Pancreas (tissue), 10 donors: ENCODE measurements at regions not wholly inside any gene's neighbourhood (a gene's known extent, or its start where the extent isn't known, plus 50 kb on each side); places are given as distances from the start of the nearest gene placed in this dataset.

Experiments
- ATAC-seq, 4 donors: fragments of 200-7000 bp; cut with Tn5 transposase; one replicate each; pipeline versions ENCODE4 v1.8.0 to v1.9.1; 2020; ENCODE audit warnings: mild to moderate bottlenecking in 4 of 4, moderate library complexity in 4 of 4
- DNase-seq, 6 donors: peaks; one replicate each; pipeline ENCODE4 v3.0.0-alpha.2; 2020
- FAIRE-seq: peaks from 2 replicates; lab custom pipeline; 2012; peaks lifted over from hg19 to GRCh38; lab: Jason Lieb, UNC
- H3K27ac ChIP-seq, 4 donors: fragments of 200-600 bp; sonication (generic); 1 replicate in 3 of 4; 2 replicates in 1 of 4; pipeline versions ENCODE4 v1.5.0 to v1.8.0; 2020
- H3K27me3 ChIP-seq, 4 donors: fragments of 200-600 bp; one replicate each; pipeline ENCODE4 v1.8.0; 2021
- H3K36me3 ChIP-seq, 3 donors: fragments of 200-600 bp; sonication (generic) in 1 of 3; one replicate each; pipeline versions ENCODE4 v1.5.0 to v1.8.0; 2020 to 2021
- H3K4me1 ChIP-seq, 3 donors: fragments of 200-600 bp; one replicate each; pipeline ENCODE4 v1.8.0; 2021
- H3K4me3 ChIP-seq, 4 donors: fragments of 200-600 bp; sonication (generic) in 2 of 4; one replicate each; pipeline versions ENCODE4 v1.5.0 to v1.8.0; 2020 to 2021
- H3K9me3 ChIP-seq, 4 donors: fragments of 200-600 bp; one replicate each; pipeline ENCODE4 v1.8.0; 2021
- CTCF ChIP-seq, 4 donors: fragments of 200-600 bp; sonication (generic) in 3 of 4; IDR thresholded peaks; one replicate each; pipeline versions ENCODE4 v1.5.0 to v1.8.0; 2021; ENCODE audit warnings: antibody characterized with exemption in 4 of 4
- WGBS, 2 donors: extraction: QIAGEN DNeasy Blood & Tissue Kit; methylation state at CpG; one replicate each; pipeline ENCODE4 v1.1.7; 2013; 5-methylcytosine and 5-hydroxymethylcytosine counted together
- intact Hi-C, 3 donors: fragments of 100-400 bp; cut with DNase I; formaldehyde crosslinking; loops; one replicate each; pipeline versions ENCODE4 v1.11.1 to v1.14.2; 2022
- donor health status: healthy with polysubstance abuse.
- donor health status: DM: no; HTN: no; CAD: no; lungs with moderate emphysema.
- donor health status: DM: no; HTN: no; CAD: no.
- donor health status: control.
- donor health status: control.
- donor health status: Bipolar disorder and iron deficiency.
- donor health status: DM: yes; HTN: yes; CAD: no.
- donor health status: DM: no; HTN: no; CAD: no.
- donor health status: DM: no; HTN: no; CAD: no.
- donor health status: DM: yes; HTN: yes; CAD: no.

DNA sequence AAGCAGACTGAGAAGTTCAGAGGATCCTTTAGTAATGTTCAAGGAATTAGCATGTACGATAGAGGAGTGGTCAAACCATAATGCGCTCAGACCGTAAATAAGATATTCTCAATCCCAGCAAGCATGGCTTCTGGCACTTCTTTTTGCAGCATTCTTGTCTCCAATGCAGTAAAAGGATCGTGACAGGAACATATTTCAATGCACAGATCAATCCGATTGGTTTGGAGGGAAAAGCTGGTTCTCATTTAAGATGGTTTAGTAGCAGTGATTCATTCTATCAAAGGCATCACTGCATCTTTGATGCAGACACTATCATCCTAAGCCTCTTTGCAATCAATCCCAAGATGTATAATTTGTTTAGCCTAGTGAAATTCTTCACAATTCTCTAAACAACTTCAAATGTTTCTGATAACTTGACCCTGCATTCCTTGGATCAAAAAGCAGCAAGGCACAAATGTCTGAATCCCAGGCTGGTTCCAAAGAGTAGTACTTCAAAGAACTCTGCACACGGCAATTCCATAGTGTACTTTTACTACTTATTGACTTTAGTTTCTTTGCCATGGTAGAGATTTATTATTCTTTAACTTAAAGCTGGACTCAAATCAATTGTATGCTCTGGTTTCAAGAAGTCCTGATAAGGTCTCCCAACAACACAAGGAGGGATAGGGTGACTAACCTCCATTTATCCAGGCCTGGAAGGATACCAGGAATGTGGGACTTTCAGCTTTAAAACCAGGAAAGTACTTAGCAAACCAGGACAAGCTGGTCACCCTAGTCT is 96.8 kb upstream of the MDM1 start:
- FAIRE-seq (no peak), ATAC-seq (peak in 2 of 4 donors; percentile 25 to 52), DNase-seq (no peak)
- Histone ChIP-seq H3K4me1 (no peaks in the 10 kb centered on the region), H3K27ac (no peak overlapping the region), H3K4me3 (no peak overlapping the region), H3K27me3 (no peaks in the 10 kb centered on the region), H3K9me3 (no peaks in the 10 kb centered on the region), H3K36me3 (no peaks in the 10 kb centered on the region)
- whole genome bisulfite sequencing, 2 donors = 67 to 70% methylated on average over 6 of the region's 6 CpGs
- intact Hi-C loops = no loop called here
- no peak for TF ChIP-seq CTCF (IDR thresholded peaks at IDR 0.05)

DNA sequence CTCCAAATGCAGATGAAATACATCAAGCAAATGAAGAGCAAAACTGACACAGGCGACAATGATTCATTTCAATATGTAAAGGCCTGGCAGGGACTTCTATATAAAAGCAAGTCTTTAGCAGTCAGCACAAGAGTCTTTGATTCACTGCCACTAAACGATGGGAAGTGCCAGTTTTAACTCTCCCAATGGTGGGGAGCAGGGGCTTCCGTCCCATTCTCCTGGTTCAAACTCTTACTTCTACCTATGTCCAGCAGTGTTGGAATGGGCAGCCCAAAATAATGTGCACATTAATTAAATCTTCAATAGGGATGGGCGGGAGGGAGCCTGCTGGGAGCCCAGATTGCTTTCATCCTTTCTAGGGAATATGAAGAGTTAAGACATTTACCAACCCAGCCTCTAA is 97.5 kb upstream of the MDM1 start:
- no peak overlapping the region for H3K4me3 ChIP-seq
- H3K36me3 ChIP-seq = no peaks in the 10 kb centered on the region
- H3K4me1 ChIP-seq = no peaks in the 10 kb centered on the region
- ATAC-seq (no peak), FAIRE-seq (no peak), DNase-seq (no peak)
- intact Hi-C loops = no loop called here
- WGBS, 2 donors = 78 to 81% methylated on average over 4 of the region's 4 CpGs
- no peak overlapping the region for H3K27ac ChIP-seq
- H3K27me3 ChIP-seq = no peaks in the 10 kb centered on the region
- no peak for TF ChIP-seq CTCF (IDR thresholded peaks at IDR 0.05)
- H3K9me3 ChIP-seq = no peaks in the 10 kb centered on the region

DNA sequence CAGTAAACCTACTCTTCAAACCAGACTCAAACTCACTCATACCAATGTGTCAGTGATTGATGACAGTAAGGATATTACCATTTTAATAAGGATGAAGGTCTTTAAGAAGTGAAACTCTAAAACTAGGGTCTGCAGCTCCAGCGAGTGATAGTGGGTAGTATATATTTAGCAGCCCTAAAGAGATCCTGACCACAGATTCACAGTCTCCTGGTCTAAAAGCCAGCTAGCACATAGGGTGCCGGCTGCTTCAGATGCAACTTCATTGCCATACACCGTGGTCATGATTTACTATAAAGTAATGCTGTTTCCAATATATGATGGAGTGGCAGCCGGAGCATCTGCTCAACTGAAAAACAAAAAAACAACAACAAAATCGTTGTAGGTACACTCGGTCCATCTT is 99.6 kb upstream of the MDM1 start:
- intact Hi-C loops = no loop called here
- H3K9me3 ChIP-seq = no peaks in the 10 kb centered on the region
- H3K27ac ChIP-seq = no peak overlapping the region
- FAIRE-seq (no peak), ATAC-seq (no peak), DNase-seq (no peak)
- H3K36me3 ChIP-seq = no peaks in the 10 kb centered on the region
- TF ChIP-seq CTCF (IDR thresholded peaks at IDR 0.05) = no peak
- H3K4me1 ChIP-seq = no peaks in the 10 kb centered on the region
- WGBS, 2 donors = 76 to 86% methylated on average over 6 of the region's 6 CpGs
- no peaks in the 10 kb centered on the region for H3K27me3 ChIP-seq
- no peak overlapping the region for H3K4me3 ChIP-seq

- Histone ChIP-seq H3K36me3 (no peaks in the 10 kb centered on the region), H3K27me3 (no peaks in the 10 kb centered on the region), H3K9me3 (no peaks in the 10 kb centered on the region), H3K4me1 (no peaks in the 10 kb centered on the region), H3K27ac (no peak overlapping the region), H3K4me3 (no peak overlapping the region)
- ATAC-seq (no peak), DNase-seq (no peak), FAIRE-seq (no peak)
- intact Hi-C loops = no loop called here
- TF ChIP-seq CTCF (IDR thresholded peaks at IDR 0.05) = no peak
Measured at GRCh38 chr12:68432622-68433021, 100.5 kb upstream of the MDM1 start.
